ENCODE measurements at regions not wholly inside any gene's neighbourhood (a gene's known extent, or its start where the extent isn't known, plus 50 kb on each side); places are given as distances from the start of the nearest gene placed in this dataset.
"Not testable (repeated sequence)": the region's sequence is repeated elsewhere in the genome, so short reads cannot be mapped to it uniquely, and the experiment has no call there.

DNA sequence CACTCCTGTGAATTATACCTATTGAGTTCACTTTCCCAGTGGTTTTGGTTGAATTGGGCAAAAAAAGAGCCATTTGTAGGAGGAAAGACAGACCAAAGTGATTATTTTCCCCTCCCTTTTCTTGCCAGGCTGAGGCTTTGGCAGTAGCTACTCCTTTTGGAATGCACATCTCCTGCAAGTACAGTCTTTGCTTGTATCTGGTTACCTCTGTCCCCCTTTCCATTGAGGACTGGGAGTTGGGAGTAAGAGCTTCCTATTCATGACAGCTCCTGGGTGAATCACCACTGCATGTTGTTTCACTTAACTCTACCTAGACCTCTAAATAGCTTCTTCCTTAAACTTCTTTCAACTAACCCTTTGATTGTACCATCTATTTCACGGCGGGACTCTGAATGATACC lies 695.3 kb upstream of the ZNF804A start:
- dilution Hi-C loops (cut with MboI; ENCODE audit: extremely low pct_ligation_motif_present, low sequenced_read_pairs), result no loop called here
- Histone ChIP-seq H3K4me1 (ENCODE audit: control insufficient read depth, extremely low read depth, insufficient read depth, low read length) (no peaks in the 10 kb centered on the region), H3K27ac (ENCODE audit: control insufficient read depth, insufficient read depth, low read length) (no peak overlapping the region), H3K4me3 (ENCODE audit: control insufficient read depth in 2 of 3, extremely low read depth in 1 of 3, insufficient read depth in 2 of 3, low read depth in 1 of 3, low read length in 3 of 3) (no peak overlapping the region), H3K36me3 (ENCODE audit: control insufficient read depth in 2 of 2, extremely low read depth in 1 of 2, insufficient read depth in 2 of 2, low read length in 2 of 2) (no peaks in the 10 kb centered on the region), H3K27me3 (ENCODE audit: control insufficient read depth, extremely low read depth, insufficient read depth, low read length) (no peaks in the 10 kb centered on the region), H3K9me1 (ENCODE audit: control insufficient read depth, extremely low read depth, insufficient read depth, low read length) (no peaks in the 10 kb centered on the region), H3K4me2 (ENCODE audit: control insufficient read depth, extremely low read depth, insufficient read depth, low read depth, low read length) (no peak overlapping the region), H3K9me3 (ENCODE audit: control insufficient read depth, low read depth, low read length) (no peaks in the 10 kb centered on the region), H3K79me2 (ENCODE audit: control insufficient read depth, insufficient read depth, low read length) (no peaks in the 10 kb centered on the region), H4K20me1 (ENCODE audit: control insufficient read depth, extremely low read depth, insufficient read depth, low read length) (no peaks in the 10 kb centered on the region), H2AFZ (ENCODE audit: control insufficient read depth, low read length) (no peak overlapping the region), H3K9ac (ENCODE audit: control insufficient read depth, extremely low read depth, insufficient read depth, low read length) (no peak overlapping the region)
- DNase-seq (ENCODE audit: low read depth, low spot score) (no peak), FAIRE-seq (no peak)
- TF ChIP-seq CTCF (optimal IDR thresholded peaks at IDR 0.05 in 1 of 3, IDR thresholded peaks at IDR 0.05 in 1 of 3, conservative IDR thresholded peaks at IDR 0.05 in 1 of 3; ENCODE audit: extremely low read depth in 1 of 3, insufficient read depth in 2 of 3, low read length in 3 of 3), result no peak
- TF ChIP-seq EZH2 (IDR thresholded peaks at IDR 0.05; ENCODE audit: low read length), result no peak

DNA sequence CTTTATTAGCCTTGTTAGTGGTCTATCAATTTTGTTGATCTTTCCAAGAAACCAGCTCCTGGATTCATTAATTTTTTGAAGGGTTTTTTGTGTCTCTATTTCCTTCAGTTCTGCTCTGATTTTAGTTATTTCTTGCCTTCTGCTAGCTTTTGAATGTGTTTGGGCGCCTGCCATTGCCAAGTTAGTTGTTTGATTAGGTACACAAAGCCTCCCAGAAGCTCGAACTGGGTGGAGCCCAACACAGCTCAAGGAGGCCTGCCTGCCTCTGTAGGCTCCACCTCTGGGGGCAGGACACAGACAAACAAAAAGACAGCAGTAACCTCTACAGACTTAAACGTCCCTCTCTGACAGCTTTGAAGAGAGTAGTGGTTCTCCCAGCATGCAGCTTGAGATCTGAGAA lies 682.3 kb upstream of the ZNF804A start:
- H3K27me3 ChIP-seq (ENCODE audit: control insufficient read depth, extremely low read depth, insufficient read depth, low read length); FAIRE-seq; H3K9me3 ChIP-seq (ENCODE audit: control insufficient read depth, low read depth, low read length); DNase-seq (ENCODE audit: low read depth, low spot score); H3K79me2 ChIP-seq (ENCODE audit: control insufficient read depth, insufficient read depth, low read length); H3K9me1 ChIP-seq (ENCODE audit: control insufficient read depth, extremely low read depth, insufficient read depth, low read length); H2AFZ ChIP-seq (ENCODE audit: control insufficient read depth, low read length); dilution Hi-C loops (cut with MboI; ENCODE audit: extremely low pct_ligation_motif_present, low sequenced_read_pairs); H3K27ac ChIP-seq (ENCODE audit: control insufficient read depth, insufficient read depth, low read length); H3K9ac ChIP-seq (ENCODE audit: control insufficient read depth, extremely low read depth, insufficient read depth, low read length); H3K4me3 ChIP-seq (ENCODE audit: control insufficient read depth in 2 of 3, extremely low read depth in 1 of 3, insufficient read depth in 2 of 3, low read depth in 1 of 3, low read length in 3 of 3); H3K4me1 ChIP-seq (ENCODE audit: control insufficient read depth, extremely low read depth, insufficient read depth, low read length); H3K4me2 ChIP-seq (ENCODE audit: control insufficient read depth, extremely low read depth, insufficient read depth, low read depth, low read length); H4K20me1 ChIP-seq (ENCODE audit: control insufficient read depth, extremely low read depth, insufficient read depth, low read length); H3K36me3 ChIP-seq (ENCODE audit: control insufficient read depth in 2 of 2, extremely low read depth in 1 of 2, insufficient read depth in 2 of 2, low read length in 2 of 2): not testable (repeated sequence)

- H3K4me3 ChIP-seq (ENCODE audit: control insufficient read depth in 2 of 3, extremely low read depth in 1 of 3, insufficient read depth in 2 of 3, low read depth in 1 of 3, low read length in 3 of 3), result no peak overlapping the region
- H3K9me3 ChIP-seq (ENCODE audit: control insufficient read depth, low read depth, low read length), result no peaks in the 10 kb centered on the region
- dilution Hi-C loops (cut with MboI; ENCODE audit: extremely low pct_ligation_motif_present, low sequenced_read_pairs), result no loop called here
- no peak overlapping the region for H3K4me2 ChIP-seq (ENCODE audit: control insufficient read depth, extremely low read depth, insufficient read depth, low read depth, low read length)
- TF ChIP-seq EZH2 (IDR thresholded peaks at IDR 0.05; ENCODE audit: low read length) (no peak), CTCF (optimal IDR thresholded peaks at IDR 0.05 in 1 of 3, IDR thresholded peaks at IDR 0.05 in 1 of 3, conservative IDR thresholded peaks at IDR 0.05 in 1 of 3; ENCODE audit: extremely low read depth in 1 of 3, insufficient read depth in 2 of 3, low read length in 3 of 3) (no peak)
- no peaks in the 10 kb centered on the region for H3K4me1 ChIP-seq (ENCODE audit: control insufficient read depth, extremely low read depth, insufficient read depth, low read length)
- no peak for DNase-seq (ENCODE audit: low read depth, low spot score)
- FAIRE-seq, result no peak
- H3K27me3 ChIP-seq (ENCODE audit: control insufficient read depth, extremely low read depth, insufficient read depth, low read length), result no peaks in the 10 kb centered on the region
- no peak overlapping the region for H3K27ac ChIP-seq (ENCODE audit: control insufficient read depth, insufficient read depth, low read length)
- no peak overlapping the region for H2AFZ ChIP-seq (ENCODE audit: control insufficient read depth, low read length)
- no peaks in the 10 kb centered on the region for H4K20me1 ChIP-seq (ENCODE audit: control insufficient read depth, extremely low read depth, insufficient read depth, low read length)
- no peak overlapping the region for H3K9ac ChIP-seq (ENCODE audit: control insufficient read depth, extremely low read depth, insufficient read depth, low read length)
- H3K36me3 ChIP-seq (ENCODE audit: control insufficient read depth in 2 of 2, extremely low read depth in 1 of 2, insufficient read depth in 2 of 2, low read length in 2 of 2), result no peaks in the 10 kb centered on the region
- no peaks in the 10 kb centered on the region for H3K79me2 ChIP-seq (ENCODE audit: control insufficient read depth, insufficient read depth, low read length)
- no peaks in the 10 kb centered on the region for H3K9me1 ChIP-seq (ENCODE audit: control insufficient read depth, extremely low read depth, insufficient read depth, low read length)
Measured at GRCh38 chr2:183919167-183919566, 679.2 kb upstream of the ZNF804A start.

Data from keratinocyte (primary cell).